HTR-8/SVneo (cell line): ENCODE measurements at regions not wholly inside any gene's neighbourhood (a gene's known extent, or its start where the extent isn't known, plus 50 kb on each side); places are given as distances from the start of the nearest gene placed in this dataset.
A peak's percentile ranks its signal among the peaks of the same experiment; 100 is the strongest.

Experiments
- DNase-seq: peaks from one replicate; pipeline ENCODE4 v3.0.0; 2011; ENCODE audit warnings: low spot score, mixed read lengths; ENCODE audit not compliant: insufficient read length
- FAIRE-seq: peaks from 2 replicates; lab custom pipeline; 2011; peaks lifted over from hg19 to GRCh38; lab: Jason Lieb, UNC

GRCh38 chrX:134718105-134718965, 60.1 kb upstream of the PLAC1 start:
- FAIRE-seq (no peak), DNase-seq (peak; percentile 49)

GRCh38 chrX:134717698-134718097, 59.4 kb upstream of the PLAC1 start:
- no peak for FAIRE-seq
- DNase-seq, result no peak

- no peak for FAIRE-seq
- no peak for DNase-seq
Observed at GRCh38 chrX:134716620-134717012, 58.3 kb upstream of the PLAC1 start.

- DNase-seq, result no peak
- no peak for FAIRE-seq
Observed at GRCh38 chrX:134715930-134716619, 57.8 kb upstream of the PLAC1 start.

- DNase-seq (no peak), FAIRE-seq (no peak)
Observed at GRCh38 chrX:134714633-134715110, 56.4 kb upstream of the PLAC1 start.

GRCh38 chrX:134713618-134714107, 55.4 kb upstream of the PLAC1 start:
- DNase-seq (no peak), FAIRE-seq (no peak)

- DNase-seq (no peak), FAIRE-seq (no peak)
Observed at GRCh38 chrX:134712272-134712671, 54.0 kb upstream of the PLAC1 start.

- FAIRE-seq (no peak), DNase-seq (no peak)
Observed at GRCh38 chrX:134711135-134711921, 53.1 kb upstream of the PLAC1 start.
